ENCODE measurements at regions not wholly inside any gene's neighbourhood (a gene's known extent, or its start where the extent isn't known, plus 50 kb on each side); places are given as distances from the start of the nearest gene placed in this dataset.

DNA sequence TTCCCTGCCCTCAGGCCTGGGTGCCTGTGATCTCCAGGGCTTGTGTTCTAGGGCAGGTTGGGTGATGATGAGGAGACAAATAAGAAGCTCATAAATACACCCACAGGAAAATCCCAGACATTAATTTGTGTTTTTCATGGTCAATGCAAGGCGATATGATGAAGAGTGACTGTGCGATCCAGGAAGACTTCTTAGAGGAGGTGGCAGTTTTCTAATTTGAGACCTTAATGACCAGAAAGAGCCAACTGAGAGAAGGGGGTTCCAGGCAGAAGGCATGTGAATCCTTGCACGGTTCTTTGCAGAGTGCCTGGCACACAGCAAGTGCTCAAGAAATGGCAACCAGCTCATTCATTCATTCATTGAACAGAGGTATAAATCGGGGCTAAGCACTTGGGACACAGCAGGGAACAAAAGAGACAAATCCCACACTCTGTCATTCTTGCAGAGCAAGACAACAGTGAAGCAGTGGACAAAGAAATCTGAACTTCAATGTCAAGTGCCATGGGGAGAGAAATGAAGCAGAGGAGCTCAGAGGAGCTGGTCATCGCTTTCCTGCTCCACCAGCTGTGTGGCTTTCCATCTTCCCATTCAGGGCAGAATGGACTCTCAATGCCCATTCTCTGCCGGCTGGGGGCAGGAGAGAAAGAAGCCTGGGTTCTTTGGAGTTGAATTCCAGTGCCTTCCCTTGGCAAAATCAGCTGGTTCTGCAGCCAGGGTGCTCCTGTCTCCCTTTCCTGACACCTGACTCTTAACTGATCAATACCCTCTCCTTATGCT, 128.3 kb downstream of the AACS start:
- DNase-seq (ENCODE audit: low read depth in 3 of 3): no peak

DNA sequence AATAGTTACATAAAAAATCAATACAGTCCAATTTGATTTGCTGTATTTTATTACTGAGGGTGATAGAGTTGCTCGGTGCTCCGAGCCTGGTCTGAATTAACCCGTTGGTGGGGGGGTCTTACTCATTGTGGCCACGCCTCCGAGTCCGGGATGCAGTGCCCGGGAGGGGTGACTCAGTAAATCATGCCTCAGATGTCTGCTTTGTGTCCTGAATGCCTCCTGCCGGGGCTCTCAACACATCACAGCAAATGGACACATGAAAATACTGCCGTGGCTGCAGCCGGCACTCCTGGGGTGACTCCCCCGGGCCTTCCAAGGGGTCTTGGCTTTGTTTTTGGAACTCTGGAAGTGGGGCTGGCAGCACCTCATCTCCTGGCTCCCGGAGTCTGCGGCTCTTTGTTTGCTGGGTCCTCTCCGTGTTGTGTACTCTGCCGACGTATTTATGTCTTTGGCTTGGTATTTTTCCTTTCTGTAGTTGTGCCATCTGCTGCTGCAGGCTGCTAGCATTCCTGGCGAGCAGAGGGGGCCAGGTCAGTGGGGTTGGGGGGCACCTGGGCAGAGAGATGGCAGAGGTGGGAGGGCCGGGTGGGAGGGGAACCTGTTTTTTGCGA, 129.0 kb downstream of the AACS start:
- DNase-seq (ENCODE audit: low read depth in 3 of 3): no peak

DNA sequence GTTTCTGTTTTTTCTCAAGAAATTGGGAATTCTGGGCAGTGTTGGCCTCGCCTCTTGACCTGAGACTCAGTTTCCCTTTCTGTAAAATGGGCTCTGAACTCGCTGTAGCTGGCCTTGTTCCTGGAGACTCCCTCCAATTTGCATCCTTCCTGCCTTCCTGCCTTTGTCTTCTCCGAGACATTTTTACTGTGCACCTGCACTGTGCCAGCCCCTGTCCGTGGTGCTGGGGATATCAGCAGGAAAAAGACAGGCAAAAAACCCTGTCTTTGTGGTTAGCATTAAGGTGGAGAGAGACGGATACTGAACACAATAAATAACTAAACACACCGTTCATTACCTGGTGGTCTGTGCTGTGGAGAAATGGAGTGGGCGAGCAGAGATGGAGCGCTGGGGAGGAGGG, 129.8 kb downstream of the AACS start:
- no peak for DNase-seq (ENCODE audit: low read depth in 3 of 3)

DNA sequence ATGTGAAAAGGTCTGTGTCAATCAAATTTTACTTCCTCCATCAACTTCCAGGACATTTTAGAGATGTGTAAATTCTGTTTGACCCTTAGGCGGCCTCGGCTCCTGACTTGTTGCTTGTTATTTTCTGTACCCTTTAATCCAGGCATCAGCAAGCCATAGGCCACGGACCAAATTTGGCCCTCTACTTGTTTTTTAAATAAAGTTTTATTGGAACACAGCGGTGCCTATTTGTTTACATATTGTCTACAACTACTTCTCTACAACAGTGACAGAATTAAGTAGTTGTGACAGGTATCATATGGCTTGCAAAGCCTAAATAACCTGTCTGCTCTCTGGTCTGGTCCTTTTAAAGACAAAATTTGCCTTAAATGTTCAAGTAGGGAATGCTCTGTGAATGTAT, 132.1 kb downstream of the AACS start:
- DNase-seq (ENCODE audit: low read depth in 3 of 3): no peak

DNA sequence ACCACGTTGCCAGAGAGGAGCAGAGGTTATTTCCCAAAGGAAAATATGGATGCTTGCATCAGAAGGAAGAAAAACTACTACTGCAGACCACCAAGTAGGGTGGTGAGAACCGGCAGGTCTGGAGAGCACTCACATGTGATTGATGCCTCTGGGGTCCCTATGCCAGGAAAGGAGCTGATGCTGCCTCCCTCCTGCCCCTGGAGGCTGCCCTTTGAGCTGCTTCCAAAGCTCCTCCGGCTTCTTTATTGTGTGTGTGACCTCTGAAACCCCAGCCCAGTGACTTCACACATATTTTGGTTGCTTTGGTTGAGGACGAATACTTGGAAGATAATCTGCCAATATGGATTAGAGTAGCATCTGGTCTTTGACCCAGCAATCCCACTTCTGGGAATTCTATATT, 133.4 kb downstream of the AACS start:
- DNase-seq (ENCODE audit: low read depth in 3 of 3): no peak

DNA sequence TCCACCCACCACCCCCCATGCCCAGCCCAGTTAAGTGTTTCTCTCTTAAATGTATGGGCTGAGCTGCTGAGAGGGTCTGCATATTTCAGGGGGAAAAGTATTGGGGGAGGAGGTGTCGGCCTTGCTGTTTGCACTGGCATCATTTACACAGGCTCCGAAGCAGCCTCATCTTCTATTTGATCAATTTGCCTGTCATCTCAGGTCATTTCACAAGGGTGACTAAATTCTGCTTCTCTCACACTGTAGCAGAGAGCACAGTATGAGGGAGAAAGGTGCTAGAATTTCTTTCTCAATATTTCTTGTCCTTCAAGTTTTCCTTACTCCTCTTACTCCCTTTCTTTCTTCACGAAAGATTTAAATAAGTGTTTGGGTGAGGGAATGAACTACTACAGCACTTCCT, 135.9 kb downstream of the AACS start:
- no peak for DNase-seq (ENCODE audit: low read depth in 3 of 3)

DNA sequence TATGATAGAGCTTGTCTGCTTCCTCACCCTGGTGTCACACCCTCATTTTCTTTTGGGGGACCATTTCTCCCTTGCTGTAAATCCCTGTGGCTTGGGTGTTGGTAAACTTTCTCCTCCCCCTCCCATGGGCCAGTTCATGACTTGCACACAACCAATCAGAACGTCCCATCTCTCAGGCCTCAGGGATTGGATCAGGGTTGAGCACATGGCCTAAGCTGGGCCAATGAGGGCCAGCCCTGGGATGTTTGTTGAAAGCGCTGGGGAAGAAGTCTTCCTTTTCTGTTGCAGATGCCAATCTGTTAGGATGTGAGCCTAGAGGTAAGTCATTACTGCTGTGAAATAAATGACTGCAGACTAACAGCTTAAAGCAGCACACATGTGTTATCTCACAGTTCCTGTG, 136.7 kb downstream of the AACS start:
- no peak for DNase-seq (ENCODE audit: low read depth in 3 of 3)

DNA sequence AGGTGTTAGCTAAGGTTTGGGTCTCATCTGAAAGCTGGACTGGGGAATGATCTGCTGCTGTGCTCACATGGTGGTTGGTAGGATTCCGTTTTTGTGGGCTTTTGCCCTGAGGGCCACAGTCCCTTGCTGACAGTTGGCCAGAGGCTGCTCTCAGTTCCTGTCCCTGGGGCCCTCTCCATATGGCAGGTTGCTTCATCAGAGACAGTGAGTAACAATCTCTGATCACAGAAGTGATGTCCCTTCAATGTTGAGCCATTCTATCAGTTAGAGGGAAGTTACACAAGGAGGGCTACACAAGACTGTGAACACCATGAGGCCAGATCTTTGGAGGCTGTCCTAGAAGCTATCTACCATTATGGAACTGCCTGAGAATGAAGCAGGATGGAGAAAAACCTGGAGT, 137.2 kb downstream of the AACS start:
- DNase-seq (ENCODE audit: low read depth in 3 of 3): no peak

DNA sequence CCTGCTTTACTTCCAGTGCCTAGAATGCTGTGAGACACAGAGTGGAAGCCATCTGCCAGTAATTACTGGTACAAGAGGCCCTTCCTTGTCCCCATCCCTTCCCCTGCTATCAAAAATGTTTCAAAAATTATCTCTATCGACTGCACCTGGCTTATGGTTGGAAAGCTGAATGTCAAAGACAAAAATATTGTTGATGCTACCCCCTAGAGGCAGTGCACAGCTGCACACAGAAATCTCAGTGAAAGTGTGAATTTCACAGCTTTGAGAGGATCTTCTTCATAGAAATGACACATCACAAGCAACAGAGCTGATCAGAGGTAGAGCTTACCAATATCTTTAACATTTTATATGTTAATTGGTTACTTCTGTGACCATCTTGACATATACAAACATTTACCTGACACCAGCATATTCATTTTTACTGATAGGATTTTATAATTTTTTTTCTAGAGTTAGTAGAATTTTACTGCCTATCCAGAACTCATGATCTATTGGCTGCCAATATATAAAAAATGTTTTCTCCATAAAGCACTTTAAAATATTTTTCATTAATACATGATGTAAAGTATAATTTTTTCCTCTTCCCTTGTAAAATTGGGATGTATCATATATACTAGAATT, 138.0 kb downstream of the AACS start:
- no peak for DNase-seq (ENCODE audit: low read depth in 3 of 3)

DNA sequence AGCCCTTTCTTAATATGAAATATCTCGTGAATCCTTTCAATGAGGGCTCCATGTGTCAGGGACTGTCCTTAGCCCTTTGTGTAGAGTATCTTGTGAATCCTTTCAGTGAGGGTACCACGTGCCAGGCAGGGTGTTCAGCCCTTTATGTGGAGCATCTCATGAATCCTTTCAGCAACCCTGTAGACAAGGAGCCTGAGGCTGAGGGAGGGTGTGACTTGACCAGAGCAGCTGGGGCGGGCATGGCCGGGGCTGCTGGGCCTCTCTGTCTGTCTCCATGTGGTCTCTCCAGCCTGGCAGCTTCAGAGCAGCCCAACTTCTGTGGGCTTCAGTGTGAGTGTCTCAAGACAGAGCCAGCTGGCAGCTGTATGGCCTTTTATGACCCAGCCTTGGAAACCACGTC, 140.2 kb downstream of the AACS start:
- no peak for DNase-seq (ENCODE audit: low read depth in 3 of 3)

DNA sequence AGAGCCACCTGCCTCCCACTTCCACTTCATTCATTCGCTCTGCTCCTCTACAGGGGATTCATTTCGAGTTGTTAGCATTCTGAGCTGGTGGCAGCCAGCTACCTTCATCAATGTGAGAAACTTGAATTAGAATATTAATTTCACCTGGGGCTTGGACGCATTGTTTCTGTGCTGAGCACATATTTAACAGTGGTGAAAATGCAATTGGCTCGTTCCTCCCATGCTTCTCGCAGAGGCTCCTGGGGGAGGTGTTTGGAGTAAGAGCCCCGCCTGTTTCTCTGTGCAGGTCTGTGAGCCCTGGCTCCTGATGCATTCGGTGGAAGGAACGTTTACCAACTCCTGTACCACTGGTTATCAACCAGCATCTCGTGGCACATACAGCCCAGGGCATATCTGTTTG, 141.5 kb downstream of the AACS start:
- no peak for DNase-seq (ENCODE audit: low read depth in 3 of 3)

DNA sequence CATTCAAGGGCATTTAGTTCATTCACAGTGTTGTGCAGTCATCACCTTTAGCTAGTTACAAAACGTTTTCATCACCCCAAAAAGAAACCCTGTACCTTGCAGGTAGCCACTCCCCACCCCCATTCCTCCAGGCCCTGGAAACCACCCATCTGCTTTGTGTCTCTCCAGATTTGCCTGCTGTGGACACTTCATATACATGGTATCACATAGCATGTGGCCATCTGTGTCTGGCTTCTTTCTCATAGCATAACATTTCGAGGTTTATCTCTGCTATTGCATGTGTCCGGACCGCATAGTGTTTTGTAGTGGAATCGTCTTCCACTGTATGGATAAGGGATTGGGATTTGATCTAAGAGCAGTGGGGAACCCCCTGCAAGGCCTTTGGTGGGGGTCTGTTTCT, 143.1 kb downstream of the AACS start:
- no peak for DNase-seq (ENCODE audit: low read depth in 3 of 3)

DNA sequence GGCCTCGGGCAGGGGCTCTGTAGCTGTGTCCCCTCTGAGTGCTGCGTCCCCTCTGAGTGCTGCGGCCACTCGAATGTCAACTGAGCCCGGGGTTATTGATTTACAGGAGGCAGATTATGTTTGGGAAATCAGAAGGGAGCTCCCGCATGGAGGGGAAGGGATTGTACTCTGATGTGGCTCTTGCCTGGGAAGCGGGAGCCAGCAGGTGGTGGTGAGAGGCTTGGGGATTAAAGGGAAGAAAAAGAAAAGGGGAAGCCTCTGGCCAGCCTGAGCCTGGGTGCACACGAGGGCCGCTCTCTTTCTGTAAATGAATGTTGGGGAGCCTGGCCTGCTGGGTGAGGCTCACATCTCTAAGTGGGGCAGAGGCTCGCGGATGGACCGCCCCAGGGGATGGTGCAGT, 143.7 kb downstream of the AACS start:
- no peak for DNase-seq (ENCODE audit: low read depth in 3 of 3)

DNA sequence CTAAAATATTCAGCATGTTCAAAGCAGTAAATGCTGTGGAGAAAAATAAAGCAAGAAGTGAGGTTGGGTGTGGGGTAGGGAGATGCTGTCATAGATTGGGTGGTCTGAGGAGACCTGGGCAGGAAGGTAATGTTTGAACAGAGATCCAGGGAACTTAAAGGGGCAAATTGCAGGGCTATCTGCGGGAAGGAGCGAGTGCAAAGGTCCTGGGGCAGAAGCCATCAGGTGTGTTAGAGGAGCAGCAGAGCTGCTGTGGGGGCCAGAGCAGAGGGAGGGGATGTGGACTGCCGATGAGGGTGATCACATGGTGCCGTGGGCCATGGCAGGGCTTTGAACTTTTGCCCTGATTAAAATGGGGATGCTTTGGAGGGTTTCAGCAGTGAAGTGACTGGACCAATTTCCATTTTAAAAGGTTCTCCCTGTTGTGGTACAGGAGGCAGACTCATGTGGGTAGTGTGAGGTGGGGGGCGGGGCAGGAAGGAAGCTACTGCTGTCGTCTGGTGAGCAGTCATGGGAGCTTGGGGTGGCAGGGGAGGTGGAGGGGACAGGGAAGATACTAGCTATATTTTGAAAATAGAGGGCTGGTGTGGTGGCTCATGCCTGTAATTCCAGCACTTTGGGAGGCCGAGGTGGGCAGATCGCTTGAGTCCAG, 145.0 kb downstream of the AACS start:
- no peak for DNase-seq (ENCODE audit: low read depth in 3 of 3)

DNA sequence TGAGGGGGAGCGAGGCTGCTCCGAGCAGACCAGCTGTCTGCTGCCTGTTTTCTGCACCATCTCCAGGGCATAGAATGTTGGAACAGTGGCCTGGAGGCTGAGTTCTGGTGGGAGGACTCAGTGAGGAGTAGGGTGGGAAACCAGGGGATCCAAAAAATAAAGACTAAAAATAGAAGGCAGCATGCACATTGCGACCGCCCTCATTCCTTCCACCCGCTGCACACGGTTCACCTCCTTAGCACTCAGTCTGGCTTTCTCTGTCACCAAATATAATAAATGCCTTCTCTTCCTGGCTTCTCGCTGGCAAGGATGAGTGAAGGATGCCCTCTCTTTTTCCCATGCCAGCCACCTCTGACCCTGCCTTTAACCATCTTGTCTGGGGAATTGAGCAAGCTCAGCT, 146.2 kb downstream of the AACS start:
- no peak for DNase-seq (ENCODE audit: low read depth in 3 of 3)

DNA sequence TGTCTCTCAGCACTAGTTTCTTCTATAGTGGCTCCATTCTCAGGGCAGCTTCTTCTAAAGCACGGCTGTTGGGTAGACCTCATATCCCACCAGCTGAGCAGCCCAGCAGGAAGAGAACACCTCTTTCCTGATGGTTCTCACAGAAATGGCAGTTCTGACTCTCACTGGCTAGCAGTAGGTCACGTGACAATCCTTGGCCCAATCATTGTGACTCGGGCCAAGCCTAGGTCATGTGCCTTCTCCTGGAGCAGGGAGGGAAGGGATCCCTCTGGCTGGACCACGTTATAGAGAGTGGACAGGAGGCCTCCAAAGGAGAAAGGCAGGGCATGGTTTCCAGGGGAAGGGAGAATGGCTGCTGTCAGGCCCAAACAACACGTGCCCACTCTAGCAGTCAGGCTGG, 149.1 kb downstream of the AACS start:
- no peak for DNase-seq (ENCODE audit: low read depth in 3 of 3)

DNA sequence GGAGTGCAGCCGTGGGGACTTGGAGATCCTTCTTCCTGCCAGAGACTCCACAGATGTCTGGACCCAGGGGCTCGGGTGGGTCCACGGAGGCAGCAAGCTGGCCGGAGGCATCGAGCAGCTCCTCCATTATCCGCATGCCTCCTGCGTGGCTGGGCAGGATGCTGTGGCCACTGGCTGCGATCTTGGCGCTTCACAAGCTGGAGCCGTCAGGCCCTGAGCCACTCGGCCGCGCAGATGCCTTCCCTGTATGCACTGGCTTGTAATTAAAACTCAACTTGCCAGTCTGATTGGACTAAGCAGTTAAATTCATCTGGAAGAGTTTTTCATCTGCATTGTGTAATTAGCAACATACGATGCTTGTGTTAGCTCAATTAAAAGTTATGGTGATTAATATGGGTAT, 151.5 kb downstream of the AACS start:
- no peak for DNase-seq (ENCODE audit: low read depth in 3 of 3)

DNA sequence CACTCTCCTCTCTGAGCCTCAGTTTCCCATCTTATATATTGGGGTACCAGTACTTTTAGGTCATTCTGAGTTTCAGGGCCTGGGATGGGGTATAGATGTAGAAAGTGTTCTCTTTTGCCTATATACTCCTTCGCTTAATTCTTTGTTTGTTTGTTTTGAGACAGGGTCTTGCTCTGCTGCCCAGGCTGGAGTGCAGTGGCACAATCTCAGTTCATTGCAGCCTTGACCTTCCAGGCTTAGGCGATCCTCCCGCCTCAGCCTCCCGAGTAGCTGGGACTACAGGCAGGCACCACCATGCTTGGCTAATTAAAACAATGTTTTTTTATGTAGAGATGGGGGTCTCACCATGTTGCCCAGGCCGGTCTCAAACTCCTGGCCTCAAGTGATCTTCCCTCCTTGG, 152.1 kb downstream of the AACS start:
- no peak for DNase-seq (ENCODE audit: low read depth in 3 of 3)

DNA sequence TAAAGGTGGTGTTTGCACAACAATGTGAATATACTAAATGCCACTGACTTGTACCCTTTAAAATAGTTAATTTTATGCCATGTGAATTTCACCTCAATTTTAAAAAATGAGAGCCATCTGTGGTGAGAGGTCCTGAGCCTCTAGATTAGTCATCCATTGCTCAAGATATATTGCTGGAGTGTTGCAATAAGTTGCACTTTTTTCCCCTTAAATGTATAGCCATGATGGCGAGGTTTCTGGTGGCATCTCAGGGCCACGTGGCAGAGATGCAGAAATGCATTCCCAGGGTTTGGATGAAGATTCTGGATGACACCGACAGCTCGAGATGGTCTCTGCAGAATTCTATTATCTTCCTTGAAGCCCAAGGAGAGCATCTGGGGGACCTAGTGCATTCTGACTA, 153.7 kb downstream of the AACS start:
- no peak for DNase-seq (ENCODE audit: low read depth in 3 of 3)

DNA sequence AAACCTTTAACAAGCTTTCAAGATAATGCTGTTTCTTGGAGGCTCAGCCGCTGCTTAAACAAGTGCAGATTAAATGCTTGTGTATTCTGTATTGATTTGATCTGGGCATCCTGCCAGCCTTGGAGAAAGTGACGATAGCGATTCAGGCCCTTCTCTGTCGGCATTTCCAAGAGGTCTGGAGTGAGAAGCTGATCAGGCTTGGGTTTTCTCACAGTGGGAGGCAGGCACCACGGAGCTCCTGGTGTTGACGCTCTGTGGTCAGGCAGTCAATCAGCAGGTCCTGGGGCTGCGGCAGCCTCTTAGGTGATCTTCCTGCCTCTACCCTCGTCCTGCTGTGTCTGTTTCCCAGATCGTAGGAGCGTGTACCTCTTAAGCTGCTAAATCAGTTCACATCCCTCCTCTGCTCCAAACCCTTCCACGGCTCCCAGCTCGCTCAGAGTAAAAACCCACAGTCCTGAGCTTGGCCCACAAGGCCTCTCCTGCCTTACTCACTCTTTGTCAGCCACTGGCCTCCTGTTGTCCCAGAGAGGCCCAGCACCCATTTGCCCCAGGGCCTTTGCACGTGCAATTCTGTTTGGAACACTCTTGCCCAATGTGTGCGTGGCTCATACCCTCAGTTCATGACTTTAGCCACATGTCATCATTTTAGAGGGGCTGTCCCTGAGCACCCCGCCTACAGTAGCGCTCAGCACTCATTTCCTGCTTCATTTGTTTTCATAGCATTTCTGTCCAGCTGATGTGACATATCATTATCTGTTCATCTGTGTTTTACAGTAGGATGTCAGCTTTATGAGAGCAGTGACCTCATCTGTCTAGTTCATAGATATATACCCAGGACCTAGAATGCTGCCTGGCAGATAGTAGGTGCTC, 155.4 kb downstream of the AACS start:
- no peak for DNase-seq (ENCODE audit: low read depth in 3 of 3)

DNA sequence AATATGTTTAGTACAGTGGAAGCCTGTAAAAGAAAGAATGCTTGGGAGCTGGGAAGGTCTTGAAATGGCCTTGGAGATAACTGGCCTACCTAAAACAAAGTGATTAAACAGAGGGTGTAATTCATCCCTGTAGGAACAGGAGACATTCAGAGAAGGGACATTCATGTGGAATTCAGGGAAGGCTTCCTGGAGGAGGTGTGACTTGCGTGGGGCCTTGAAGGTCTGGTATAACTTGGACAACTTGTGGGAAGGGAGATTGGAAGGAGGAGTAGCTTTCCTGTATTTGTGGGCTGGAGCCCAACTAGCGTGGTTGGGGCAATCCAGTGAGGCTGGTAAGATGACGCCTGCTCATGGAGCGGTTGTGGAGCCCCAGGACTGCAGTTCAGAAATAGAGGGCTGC, 156.4 kb downstream of the AACS start:
- no peak for DNase-seq (ENCODE audit: low read depth in 3 of 3)

DNA sequence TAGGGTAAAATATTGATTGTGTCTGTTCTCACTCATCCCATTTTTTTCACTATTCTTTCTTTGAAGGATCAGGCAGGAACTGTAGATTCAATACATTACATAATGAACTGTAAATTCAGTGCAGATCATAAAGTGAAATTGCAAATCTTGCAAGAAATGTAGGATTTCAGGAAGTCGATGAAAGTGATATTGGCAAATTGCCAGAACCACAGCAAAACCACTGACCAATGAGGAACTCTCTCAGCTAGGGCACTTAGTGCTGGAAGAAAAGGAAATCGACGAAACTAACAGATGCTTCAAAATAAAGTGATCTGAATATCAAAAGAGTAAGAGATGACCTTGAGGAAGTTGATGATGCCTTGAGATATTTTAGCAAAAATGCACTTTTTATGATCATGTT, 157.6 kb downstream of the AACS start:
- no peak for DNase-seq (ENCODE audit: low read depth in 3 of 3)
